GM06990 (cell line): ENCODE measurements at regions not wholly inside any gene's neighbourhood (a gene's known extent, or its start where the extent isn't known, plus 50 kb on each side); places are given as distances from the start of the nearest gene placed in this dataset.

Experiments used
- DNase-seq: peaks from one replicate; pipeline ENCODE4 v3.0.0-alpha.2; 2011; ENCODE audit not compliant: insufficient read length; ENCODE audit errors: extremely low read depth
- H3K27me3 ChIP-seq: replicated peaks from 2 replicates; pipeline ENCODE4 v1.6.0; 2011; ENCODE audit warnings: low read length; ENCODE audit not compliant: control insufficient read depth, insufficient read depth
- H3K36me3 ChIP-seq: 2 replicates; pipeline ENCODE4 v1.5.1; 2011; ENCODE audit warnings: low read length; ENCODE audit not compliant: control insufficient read depth, insufficient read depth
- H3K4me3 ChIP-seq: replicated peaks from 2 replicates; pipeline ENCODE4 v1.5.1; 2011; ENCODE audit warnings: low read depth, mild to moderate bottlenecking, control low read depth, low read length
- TF ChIP-seq, protein P1 (sequence below): IDR thresholded peaks from 2 replicates; pipeline ENCODE4 v1.5.1; 2011; ENCODE audit warnings: low read length, control low read depth, mild to moderate bottlenecking, inconsistent platforms; ENCODE audit not compliant: insufficient read depth, poor library complexity, severe bottlenecking

DNA sequence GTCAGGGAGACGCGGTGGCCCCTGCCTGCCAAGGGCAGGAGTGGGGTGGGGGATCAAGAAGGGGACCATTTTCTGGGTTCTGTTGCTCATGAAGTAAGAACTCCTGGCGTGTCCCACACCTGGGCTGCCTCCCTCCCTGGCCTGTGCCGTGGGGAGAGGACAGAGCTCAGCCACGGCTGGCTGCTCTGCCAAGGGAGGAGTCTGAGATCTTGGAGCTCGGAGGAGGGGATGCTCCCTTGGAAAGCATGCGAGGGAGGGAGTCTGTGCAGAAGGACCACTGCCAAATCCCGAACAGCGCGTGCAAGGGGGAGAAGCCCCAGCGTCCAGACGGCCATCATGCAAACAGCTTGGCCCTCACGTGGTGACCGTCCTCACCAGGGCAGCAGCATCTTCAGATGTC, 64.2 kb upstream of the ZNF469 start:
- TF ChIP-seq, protein P1, sequence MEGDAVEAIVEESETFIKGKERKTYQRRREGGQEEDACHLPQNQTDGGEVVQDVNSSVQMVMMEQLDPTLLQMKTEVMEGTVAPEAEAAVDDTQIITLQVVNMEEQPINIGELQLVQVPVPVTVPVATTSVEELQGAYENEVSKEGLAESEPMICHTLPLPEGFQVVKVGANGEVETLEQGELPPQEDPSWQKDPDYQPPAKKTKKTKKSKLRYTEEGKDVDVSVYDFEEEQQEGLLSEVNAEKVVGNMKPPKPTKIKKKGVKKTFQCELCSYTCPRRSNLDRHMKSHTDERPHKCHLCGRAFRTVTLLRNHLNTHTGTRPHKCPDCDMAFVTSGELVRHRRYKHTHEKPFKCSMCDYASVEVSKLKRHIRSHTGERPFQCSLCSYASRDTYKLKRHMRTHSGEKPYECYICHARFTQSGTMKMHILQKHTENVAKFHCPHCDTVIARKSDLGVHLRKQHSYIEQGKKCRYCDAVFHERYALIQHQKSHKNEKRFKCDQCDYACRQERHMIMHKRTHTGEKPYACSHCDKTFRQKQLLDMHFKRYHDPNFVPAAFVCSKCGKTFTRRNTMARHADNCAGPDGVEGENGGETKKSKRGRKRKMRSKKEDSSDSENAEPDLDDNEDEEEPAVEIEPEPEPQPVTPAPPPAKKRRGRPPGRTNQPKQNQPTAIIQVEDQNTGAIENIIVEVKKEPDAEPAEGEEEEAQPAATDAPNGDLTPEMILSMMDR = no peak
- Histone ChIP-seq H3K4me3 (no peak overlapping the region), H3K36me3 (no peaks in the 10 kb centered on the region), H3K27me3 (no peaks in the 10 kb centered on the region)
- no peak for DNase-seq

DNA sequence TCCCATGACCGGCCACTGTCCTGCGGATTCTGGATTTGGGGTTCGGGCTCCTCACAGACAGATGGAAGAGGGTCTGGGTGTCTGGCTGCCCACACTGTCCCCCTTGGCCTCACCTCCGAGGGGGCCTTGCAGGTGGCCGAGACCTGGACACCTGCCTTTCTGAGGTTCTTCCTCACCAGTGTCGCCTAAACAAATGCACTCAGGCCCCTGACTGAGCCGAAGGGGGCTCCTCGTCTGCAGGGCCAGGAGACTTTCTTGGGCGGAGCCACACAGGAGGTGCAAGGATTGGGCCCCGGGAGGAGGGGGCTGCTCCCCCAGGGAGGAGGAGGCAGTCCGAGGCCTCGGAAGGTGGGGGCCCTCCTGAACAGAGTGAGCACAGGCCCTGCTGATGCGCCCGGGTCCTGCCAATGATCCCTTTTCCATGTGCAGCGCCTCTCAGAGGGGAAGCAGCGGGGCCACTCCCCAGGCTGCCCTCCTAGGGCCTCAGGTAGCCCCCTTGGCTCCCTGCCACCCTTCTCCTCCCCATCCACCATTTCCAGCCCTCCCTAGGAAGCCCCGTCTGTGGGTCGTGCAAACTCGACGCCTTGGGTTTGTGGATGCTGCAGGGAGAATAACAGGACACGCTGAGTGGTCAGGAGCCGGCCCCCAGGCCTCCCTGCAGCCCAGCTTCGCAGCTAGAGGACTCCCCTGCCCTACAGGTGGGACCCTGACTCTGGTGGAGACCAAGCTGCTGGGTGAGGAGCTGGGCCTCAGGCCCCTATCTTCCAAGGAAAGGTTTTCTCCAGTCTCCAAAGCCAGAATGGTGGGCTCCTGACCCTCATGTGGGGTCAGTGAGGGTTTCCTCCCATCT, 63.4 kb upstream of the ZNF469 start:
- Histone ChIP-seq H3K36me3 (no peaks in the 10 kb centered on the region), H3K4me3 (no peak overlapping the region), H3K27me3 (no peaks in the 10 kb centered on the region)
- TF ChIP-seq, protein P1 = no peak
- DNase-seq = no peak

DNA sequence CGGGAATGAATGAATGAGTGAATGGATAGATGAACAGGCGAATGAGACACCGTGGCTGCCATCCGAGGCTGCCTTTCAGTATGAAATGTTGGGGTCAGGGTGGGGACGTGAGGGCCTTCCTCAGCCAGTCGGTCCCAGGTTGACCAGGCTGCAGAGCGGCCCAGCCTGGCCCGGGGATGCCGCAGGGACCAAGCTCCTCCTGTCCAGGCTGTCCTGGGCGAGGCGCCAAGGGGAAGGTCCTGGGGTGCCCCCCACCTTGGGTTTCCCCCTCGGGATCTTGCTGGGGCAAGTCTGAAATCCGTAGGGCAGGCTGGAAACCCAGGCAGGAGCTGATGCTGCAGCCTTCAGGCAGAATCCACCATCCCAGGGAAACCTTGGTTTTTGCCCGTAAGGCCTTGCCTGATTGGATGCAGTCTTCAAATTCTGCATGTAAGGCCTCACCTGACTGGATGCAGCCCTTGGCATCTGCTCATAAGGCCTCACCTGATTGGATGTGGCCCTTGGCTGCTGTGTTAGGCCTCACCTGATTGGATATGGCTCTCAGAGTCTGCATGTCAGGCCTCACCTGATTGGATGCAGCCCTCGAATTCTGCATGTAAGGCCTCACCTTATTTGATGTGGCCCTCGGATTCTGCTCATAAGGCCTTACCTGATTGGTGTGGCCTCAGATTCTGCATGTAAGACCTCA, 61.7 kb upstream of the ZNF469 start:
- TF ChIP-seq, protein P1 = no peak
- Histone ChIP-seq H3K27me3 (no peaks in the 10 kb centered on the region), H3K36me3 (no peaks in the 10 kb centered on the region), H3K4me3 (no peak overlapping the region)
- DNase-seq = no peak

DNA sequence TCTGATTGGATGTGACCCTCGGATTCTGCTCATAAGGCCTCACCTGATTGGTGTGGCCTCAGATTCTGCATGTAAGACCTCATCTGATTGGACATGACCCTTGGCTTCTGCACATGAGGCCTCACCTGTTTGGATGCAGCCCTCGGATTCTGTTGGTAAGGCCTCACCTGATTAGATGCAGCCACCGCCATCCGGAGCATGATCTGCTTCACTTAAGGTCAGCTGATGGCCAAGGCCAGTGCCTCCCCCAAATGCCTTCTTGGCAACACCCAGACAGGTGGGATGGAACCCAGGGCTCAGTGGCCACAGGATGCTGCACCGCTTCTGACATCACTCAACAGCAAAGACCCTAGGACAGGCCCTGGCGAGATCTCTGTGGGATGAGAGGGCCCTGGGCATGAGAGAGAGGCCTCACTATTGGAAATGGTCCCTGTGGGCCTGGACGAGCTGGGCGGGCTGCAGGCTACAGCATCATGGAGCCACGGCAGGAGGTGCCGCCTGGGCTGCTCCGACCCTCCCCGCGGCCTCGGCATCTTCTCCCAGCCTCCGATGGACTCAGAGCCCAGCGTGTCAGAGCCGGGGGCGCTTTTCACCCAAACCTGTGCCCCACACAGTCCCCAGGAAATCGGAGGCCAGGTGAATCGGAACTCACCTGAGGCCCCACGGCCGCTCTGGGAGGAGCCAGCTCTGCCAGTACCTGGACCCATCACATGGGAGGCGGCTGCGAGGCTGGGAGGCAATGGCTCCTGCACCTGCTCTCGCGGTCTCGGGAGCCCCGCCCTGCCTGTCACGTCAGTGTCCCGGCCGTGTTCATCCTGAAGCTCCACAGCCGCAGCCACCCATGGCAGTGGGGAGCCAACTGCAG, 60.9 kb upstream of the ZNF469 start:
- Histone ChIP-seq H3K27me3 (no peaks in the 10 kb centered on the region), H3K36me3 (no peaks in the 10 kb centered on the region), H3K4me3 (no peak overlapping the region)
- no peak for DNase-seq
- TF ChIP-seq, protein P1 = no peak

DNA sequence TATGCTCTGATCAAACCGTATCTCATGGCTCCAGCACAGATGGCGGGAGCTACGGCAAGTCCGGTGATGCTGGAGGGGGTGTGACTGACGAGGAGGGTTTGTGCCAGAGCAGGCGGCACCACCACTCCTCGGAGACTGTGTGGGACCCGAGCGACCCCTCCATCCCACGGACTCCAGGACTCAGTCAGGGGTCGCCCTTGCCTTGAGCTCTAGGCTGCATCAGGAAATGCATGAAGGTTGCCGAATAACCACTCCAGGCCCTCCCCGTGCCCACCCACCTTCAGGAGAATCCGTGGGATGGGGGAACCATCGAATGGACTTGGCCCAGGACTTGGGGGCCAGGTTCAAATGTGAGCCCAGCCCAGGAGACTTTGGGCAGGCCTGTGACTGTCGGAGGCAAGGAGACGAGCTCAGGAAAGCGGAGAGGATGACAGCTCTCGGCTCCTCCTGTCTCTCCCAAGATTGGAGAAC, 60.2 kb upstream of the ZNF469 start:
- Histone ChIP-seq H3K36me3 (no peaks in the 10 kb centered on the region), H3K27me3 (no peaks in the 10 kb centered on the region), H3K4me3 (no peak overlapping the region)
- DNase-seq = no peak
- TF ChIP-seq, protein P1 = no peak
